GM18517 (cell line): ENCODE measurements at regions not wholly inside any gene's neighbourhood (a gene's known extent, or its start where the extent isn't known, plus 50 kb on each side); places are given as distances from the start of the nearest gene placed in this dataset.
"Not testable (repeated sequence)": the region's sequence is repeated elsewhere in the genome, so short reads cannot be mapped to it uniquely, and the experiment has no call there.

Experiments
- ATAC-seq: cut with Tn5 transposase; IDR thresholded peaks from one replicate; pipeline ENCODE4 v1.9.1; 2021; ENCODE audit warnings: mild to moderate bottlenecking, moderate library complexity; ENCODE audit not compliant: unreplicated experiment

DNA sequence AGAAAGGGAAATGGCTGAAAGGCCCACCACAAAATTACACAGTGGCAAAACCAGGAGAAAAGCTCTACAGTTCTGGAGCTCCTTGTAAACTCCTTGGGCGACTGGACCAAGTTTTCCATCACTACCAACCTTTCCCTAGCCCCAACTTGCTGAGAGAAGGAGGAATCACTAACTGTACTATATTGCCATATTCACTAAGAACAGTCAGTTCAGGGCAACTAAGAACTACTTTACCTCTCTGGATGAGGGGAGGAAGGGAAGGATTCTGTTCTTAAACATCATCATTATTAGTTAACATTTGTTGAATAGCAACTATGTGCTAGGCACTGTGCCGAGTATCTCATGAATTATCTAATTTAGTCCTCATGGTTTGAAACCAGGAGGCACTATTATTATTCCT is 98.1 kb upstream of the SVIL start:
- no peak for ATAC-seq

- no peak for ATAC-seq
Observed at GRCh38 chr10:29731760-29732159, 97.0 kb upstream of the SVIL start.

GRCh38 chr10:29730969-29731368 is 96.2 kb upstream of the SVIL start:
- no peak for ATAC-seq

DNA sequence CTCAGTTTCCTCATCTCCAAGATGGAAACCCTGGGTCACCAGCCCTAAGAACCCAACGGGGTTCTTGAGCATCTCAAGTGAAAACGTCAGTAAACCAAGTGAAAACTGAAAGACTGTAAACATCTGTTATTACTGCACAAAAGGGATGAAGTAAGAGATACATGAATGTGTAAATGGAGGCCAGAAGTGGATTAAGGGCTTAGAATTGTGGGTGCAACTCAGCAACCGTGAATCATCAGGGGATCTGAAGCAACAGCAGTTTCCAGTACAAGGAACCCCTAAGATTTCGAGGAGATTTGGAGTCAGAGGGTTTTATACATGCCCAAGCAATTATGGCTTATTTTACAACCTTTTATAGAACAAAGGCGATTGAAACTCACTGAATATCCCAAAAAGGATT is 95.7 kb upstream of the SVIL start:
- no peak for ATAC-seq

DNA sequence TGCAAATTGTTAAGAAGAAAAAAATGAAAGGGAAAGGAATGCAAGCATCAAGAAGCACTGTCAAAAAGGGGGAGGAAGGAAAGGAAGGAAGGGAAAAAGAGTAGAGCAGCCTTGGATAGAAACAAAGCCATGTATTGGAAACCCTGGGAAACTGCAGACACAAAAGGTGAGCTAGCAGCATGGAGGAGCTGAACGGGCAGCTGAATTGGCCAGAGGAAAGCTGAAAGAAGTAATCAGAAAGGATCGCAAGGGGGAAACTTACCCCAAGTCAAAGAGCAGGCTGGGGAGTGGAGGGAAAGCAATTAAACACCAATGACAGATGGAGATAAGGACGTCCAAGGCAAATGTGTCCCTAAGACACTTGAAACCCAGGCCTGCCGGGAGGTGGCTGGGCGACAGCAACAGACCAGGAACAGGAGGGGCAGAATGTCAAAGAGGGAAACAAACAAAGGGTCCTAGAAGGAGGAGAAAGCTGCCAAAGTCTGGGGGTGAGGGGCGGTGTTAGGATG is 93.8 kb upstream of the SVIL start:
- no peak for ATAC-seq

DNA sequence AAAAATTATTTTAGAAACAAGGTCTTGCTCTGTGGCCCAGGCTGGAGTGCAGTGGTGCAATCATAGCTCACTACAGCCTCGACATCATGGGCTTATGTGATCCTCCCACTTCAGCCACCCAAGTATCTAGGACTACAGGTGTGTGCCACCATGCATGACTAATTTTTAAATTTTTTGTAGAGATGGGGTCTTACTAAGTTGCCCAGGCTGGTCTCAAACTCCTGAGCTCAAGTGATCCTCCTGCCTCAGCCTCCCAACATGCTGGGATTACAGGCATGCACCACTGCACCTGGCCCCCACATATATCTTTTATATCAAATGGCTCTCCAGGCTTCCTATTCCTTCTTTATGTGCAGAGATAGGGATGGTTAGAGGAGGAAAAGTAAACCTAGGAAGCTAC is 91.2 kb upstream of the SVIL start:
- not testable (repeated sequence) for ATAC-seq

DNA sequence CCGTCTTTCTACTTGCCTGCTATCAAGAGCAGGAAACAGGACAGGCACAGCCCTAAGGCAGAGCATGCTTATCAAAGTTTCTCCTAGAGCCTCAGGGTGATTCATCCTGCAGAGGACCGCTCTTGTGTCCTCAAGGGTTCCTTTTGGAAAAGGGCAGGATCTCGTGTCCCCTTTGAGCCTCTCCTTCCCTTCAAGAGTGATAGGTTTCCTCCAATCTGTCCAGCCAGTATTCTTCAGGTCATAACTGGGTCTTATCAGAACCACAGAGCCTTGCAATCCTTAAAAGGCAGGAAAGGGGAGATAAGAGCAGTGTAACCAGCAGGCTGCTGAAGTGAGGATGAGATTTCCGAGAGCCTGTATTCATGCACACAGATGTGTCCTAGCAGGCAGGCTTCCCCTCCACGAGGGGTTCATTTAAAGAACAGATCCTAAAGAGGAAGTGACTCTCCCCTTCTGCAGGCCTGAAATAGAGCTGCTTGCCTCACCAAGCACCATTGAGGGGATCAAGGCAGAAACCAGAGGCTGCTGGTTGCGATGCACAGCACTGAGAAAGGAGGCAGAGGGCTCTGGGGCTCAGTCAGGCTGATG is 90.5 kb upstream of the SVIL start:
- no peak for ATAC-seq

DNA sequence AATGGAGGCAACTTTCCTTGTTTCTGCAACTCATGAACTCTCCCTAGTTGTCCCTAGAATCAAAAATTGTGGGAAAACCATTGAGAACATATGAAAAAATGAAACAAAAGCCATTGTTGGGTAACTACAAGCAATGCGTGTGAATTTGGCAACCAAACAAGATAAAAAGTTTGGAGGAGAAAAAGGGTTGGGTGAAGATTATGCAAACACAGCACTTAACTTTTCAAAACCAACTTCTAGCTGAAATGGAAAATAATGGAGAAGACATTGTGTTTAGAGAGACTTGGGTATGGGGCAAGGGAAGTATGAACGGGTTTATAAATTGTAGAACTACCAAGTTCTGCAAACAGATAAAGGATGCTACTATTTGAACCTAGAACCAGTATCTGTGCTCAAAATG is 89.0 kb upstream of the SVIL start:
- no peak for ATAC-seq

DNA sequence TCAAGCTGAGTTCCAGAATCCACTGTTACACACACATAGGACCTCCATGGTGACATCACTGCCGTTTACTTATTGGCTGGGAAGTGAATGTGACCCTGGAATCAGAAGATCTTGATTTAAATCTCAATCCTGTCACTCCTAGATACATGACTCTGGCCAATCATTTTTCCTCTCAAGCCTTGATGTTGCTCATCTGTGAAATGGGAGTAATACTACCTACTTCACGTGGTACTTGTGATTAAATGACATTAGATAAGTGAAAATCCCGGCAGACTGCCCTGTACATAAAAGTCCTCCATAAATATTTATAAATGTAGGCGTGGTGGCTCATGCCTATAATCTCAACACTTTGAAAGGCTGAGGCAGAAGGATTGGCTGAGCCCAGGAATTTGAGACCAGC is 88.0 kb upstream of the SVIL start:
- no peak for ATAC-seq

DNA sequence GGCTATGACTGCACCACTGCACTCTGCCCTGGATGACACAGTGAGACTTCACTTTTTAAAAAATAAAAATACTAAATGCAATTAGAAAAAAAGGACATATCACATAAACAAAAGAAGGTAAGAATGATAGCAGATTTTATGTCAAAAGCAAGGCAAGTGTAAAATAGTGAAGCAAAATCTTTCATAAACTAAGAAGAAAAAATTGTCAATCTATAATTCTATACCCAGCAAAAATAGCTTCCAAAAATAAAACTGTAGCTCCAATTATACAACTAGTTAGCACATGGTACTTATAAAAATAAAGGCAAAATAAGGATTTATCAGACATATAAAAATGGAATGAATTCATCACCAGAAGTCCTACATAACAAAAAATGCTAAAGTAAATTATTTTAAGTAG is 85.4 kb upstream of the SVIL start:
- no peak for ATAC-seq

DNA sequence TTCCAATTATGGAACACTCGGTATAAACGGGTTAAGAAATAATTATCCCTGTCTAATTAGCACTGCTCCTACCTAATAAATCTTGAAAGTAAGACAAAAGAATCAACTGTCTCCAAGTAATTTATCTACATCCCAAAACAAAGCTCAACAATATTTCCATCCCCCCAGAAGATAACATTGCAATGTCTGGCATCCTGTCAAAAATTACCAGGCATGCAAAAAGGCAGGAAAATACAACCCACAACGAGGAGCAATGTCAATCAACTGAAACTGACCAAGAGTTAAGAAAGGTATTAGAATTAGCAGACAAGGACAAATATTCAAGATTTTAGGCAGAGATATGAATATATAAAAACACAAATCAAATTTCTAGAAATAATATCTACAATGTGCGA is 84.5 kb upstream of the SVIL start:
- no peak for ATAC-seq

GRCh38 chr10:29715296-29715695 is 80.5 kb upstream of the SVIL start:
- no peak for ATAC-seq

DNA sequence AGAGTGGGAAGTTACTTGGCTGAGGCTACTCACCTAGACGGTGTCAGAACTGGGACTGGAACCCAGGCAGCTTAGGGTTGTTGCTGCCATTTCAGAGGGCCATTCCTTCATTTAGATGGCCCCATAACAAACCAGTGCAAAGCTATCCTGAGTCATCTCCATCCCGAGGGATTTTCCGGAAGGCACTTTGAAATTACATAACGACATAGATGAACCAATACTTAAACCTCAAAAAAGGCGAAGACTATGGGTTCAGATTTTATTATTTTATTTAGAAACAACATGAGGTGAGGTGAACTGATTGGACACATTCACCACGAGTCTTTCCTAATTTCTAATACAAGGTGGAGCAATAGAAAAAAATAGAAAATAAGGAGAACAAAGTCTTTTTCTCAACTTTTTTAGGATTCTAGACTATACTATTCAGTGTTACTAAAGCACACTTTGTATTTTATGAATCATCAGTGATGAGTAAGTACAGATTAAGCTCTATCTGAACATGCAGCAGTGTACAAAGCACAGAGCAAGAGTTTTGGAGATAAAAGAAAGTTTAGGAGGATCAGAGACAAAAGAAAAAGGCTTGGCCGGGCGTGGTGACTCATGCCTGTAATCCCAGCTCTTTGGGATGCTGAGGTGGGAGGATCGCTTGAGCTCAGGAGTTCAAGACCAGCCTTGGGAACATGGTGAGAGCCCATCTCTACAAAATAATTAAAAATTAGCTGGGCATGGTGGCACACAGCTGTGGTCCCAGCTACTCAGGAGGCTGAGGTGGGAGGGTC is 79.5 kb upstream of the SVIL start:
- ATAC-seq, result no peak

- no peak for ATAC-seq
Observed at GRCh38 chr10:29713450-29713849, 78.7 kb upstream of the SVIL start.

DNA sequence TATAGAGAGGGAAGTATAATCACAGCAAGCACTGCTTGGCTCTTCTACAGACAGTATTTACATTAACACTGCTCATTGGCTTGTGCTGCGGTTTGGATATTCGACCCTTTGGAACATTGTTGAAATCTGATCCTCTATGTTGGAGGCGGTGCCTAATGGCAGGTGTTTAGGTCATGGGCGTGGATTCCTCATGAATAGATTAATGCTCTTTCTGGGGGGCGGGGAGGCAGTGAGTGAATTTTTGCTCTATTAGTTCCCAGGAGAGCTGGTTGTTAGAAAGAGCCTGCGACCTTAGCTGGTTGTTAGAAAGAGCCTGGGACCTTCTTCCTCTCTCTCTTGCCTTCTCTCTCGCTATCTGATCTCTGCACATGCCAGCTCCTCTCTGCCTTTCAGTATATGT is 77.3 kb upstream of the SVIL start:
- no peak for ATAC-seq

DNA sequence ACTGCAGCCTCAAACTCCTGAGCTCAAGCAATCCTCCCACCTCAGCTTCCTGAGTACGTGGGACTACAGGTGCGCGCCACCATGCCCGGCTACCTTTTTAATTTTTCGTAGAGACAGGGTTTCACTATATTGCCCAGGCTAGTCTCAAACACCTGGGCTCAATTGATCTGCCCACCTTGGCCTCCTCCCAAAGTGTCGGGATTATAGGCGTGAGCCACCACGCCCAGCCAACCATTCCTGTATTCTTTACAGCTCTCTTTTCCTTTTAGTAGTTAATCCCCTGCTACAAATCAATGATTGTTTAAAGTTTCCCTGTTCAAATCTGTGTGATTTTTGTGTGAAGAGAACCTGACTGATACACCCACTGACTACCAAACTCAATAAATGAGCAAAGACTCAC is 75.4 kb upstream of the SVIL start:
- no peak for ATAC-seq

- no peak for ATAC-seq
Observed at GRCh38 chr10:29709484-29710002, 74.8 kb upstream of the SVIL start.

DNA sequence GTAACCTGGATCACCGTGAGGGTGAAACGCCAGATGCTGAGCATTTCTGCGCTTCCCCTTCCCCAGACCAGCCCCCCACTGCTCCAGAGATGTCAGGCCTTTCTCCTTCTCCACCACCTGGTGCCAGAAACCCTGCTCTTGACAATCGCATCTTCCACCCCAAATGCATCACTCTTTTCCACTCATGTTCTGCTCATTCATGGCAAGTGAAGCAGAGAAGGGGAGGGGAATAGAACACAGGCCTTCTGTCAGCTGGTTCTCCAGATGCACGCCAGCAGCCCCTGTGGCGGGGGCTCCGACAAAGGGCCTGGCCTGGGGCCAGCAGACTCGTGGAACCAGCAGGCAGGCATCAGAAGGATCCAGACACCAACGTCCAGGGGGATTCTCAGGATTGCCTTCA is 68.5 kb upstream of the SVIL start:
- ATAC-seq, result no peak

DNA sequence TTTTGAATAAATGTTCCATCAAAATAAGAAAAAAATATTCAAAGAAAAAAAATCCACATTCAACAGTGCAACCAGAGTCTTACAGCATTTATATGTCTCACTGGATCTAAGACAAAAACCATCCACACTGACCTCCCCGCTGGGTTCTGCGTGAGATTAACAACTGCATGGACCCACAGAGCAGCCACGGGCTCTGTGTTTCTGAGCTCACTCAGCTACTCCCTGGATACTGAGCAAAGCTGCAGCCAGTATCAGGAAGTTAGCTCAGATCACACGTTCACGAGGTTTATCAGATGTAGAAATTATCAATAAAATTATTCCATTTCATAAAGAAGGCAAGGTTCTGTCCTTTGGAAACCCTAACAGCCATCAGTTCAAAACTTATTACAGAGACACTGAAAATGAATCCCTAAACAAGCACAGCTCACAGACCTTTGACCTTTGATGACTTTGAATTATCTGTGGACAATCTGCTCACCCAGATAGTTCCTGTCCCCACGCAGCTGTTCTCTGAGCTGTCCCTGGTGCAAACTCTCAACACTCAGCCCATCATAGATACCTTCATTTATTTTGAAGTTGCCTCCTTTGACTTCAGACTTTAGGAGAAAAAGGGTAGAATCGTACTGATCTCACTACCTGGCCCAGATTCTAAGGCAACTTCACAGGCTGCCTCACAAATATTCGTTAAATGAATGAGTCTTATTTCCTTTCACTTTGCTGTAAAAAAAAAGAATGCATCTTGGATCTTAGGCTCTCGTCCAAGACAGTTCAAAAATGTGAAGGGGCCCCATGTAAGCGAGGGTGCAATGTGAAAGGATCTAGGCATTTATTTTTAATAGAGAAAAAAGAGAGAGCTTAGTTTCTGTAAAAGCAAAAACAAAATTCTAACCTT is 67.7 kb upstream of the SVIL start:
- no peak for ATAC-seq

- ATAC-seq, result no peak
Observed at GRCh38 chr10:29701306-29701705, 66.5 kb upstream of the SVIL start.

DNA sequence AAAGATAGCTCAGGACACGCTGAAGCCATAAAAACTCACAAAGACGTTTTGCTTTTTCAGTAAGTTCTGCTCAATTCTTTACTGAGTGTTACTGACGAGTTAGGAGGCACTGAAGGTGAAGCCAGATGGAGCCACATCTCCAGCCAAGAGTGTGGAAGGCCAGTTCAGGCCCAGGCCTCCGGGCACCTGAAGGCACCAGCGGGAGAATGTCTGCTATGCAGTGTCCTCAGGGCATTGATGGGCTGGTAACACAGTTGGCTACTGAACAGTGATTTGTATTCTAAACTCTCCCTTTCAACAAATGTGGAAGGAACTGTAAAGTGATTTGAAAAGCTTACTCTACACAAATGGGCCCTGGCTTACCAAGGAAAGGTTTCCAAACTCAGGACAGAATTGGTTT is 64.8 kb upstream of the SVIL start:
- ATAC-seq, result no peak
